Liver (tissue), 8 donors: ENCODE measurements at regions not wholly inside any gene's neighbourhood (a gene's known extent, or its start where the extent isn't known, plus 50 kb on each side); places are given as distances from the start of the nearest gene placed in this dataset.

Source experiments
- DNase-seq: peaks from one replicate; pipeline ENCODE4 v3.0.0-alpha.2; 2017; ENCODE audit warnings: low spot score
- H3K27ac ChIP-seq, 2 donors: one replicate each; pipeline ENCODE4 v1.7.0; 2013; ENCODE audit warnings: inconsistent platforms in 2 of 2, low read length in 2 of 2, control low read depth in 1 of 2, low read depth in 1 of 2, mild to moderate bottlenecking in 1 of 2
- H3K27me3 ChIP-seq, 4 donors: one replicate each; pipeline versions ENCODE4 v1.6.1 to v1.7.0; 2013; ENCODE audit warnings: low read length in 3 of 4, inconsistent platforms in 1 of 4, mild to moderate bottlenecking in 1 of 4, moderate library complexity in 1 of 4; ENCODE audit not compliant: control insufficient read depth in 4 of 4, insufficient read depth in 4 of 4
- H3K36me3 ChIP-seq, 4 donors: one replicate each; pipeline versions ENCODE4 v1.6.1 to v1.7.0; 2013; ENCODE audit warnings: low read length in 3 of 4, mild to moderate bottlenecking in 3 of 4, low read depth in 1 of 4, moderate library complexity in 1 of 4; ENCODE audit not compliant: control insufficient read depth in 4 of 4, insufficient read depth in 3 of 4
- H3K4me1 ChIP-seq, 4 donors: one replicate each; pipeline versions ENCODE4 v1.6.1 to v1.7.0; 2013; ENCODE audit warnings: low read length in 3 of 4, mild to moderate bottlenecking in 3 of 4, moderate library complexity in 1 of 4; ENCODE audit not compliant: control insufficient read depth in 4 of 4, insufficient read depth in 4 of 4
- H3K4me3 ChIP-seq, 3 donors: one replicate each; pipeline versions ENCODE4 v1.6.1 to v1.7.0; 2013; ENCODE audit warnings: low read length in 3 of 3, control low read depth in 1 of 3, low read depth in 1 of 3, mild to moderate bottlenecking in 1 of 3
- H3K9ac ChIP-seq, 2 donors: one replicate each; pipeline ENCODE4 v1.7.0; 2013; ENCODE audit warnings: low read length in 2 of 2, mild to moderate bottlenecking in 2 of 2, moderate library complexity in 2 of 2, control low read depth in 1 of 2, low read depth in 1 of 2
- H3K9me3 ChIP-seq, 4 donors: one replicate each; pipeline versions ENCODE4 v1.6.1 to v1.7.0; 2013; ENCODE audit warnings: low read length in 3 of 4; ENCODE audit not compliant: control insufficient read depth in 4 of 4
- EGR1 ChIP-seq, 2 donors: IDR thresholded peaks; 2 replicates each; pipeline ENCODE4 v1.6.1; 2016 to 2018; ENCODE audit warnings: antibody characterized with exemption in 2 of 2, low read depth in 2 of 2
- FOXA1 ChIP-seq: IDR thresholded peaks from 2 replicates; pipeline ENCODE4 v1.6.1; 2016; ENCODE audit warnings: antibody characterized with exemption
- FOXA2 ChIP-seq: IDR thresholded peaks from 2 replicates; pipeline ENCODE4 v1.6.1; 2016; ENCODE audit warnings: antibody characterized with exemption
- GABPA ChIP-seq, 2 donors: IDR thresholded peaks in 1 of 2; conservative IDR thresholded peaks in 1 of 2; 2 replicates each; pipeline ENCODE4 v1.6.1; 2016; ENCODE audit warnings: antibody characterized with exemption in 2 of 2, mild to moderate bottlenecking in 1 of 2, moderate library complexity in 1 of 2
- HNF4A ChIP-seq, 2 donors: conservative IDR thresholded peaks; 2 replicates each; pipeline ENCODE4 v1.6.1; 2016; ENCODE audit warnings: antibody characterized with exemption in 2 of 2, mild to moderate bottlenecking in 2 of 2
- HNF4G ChIP-seq: IDR thresholded peaks from 2 replicates; pipeline ENCODE4 v1.6.1; 2016; ENCODE audit warnings: antibody characterized with exemption
- JUND ChIP-seq, 2 donors: IDR thresholded peaks; 2 replicates each; pipeline ENCODE4 v1.6.1; 2016; ENCODE audit warnings: antibody characterized with exemption in 2 of 2
- NR2F2 ChIP-seq: IDR thresholded peaks from 2 replicates; pipeline ENCODE4 v1.6.1; 2016; ENCODE audit warnings: antibody characterized with exemption
- RAD21 ChIP-seq, 2 donors: IDR thresholded peaks; 2 replicates each; pipeline ENCODE4 v1.6.1; 2016; ENCODE audit warnings: antibody characterized with exemption in 2 of 2, mild to moderate bottlenecking in 2 of 2
- RXRA ChIP-seq, 2 donors: IDR thresholded peaks; 2 replicates each; pipeline ENCODE4 v1.6.1; 2017 to 2018; ENCODE audit warnings: antibody characterized with exemption in 2 of 2, mild to moderate bottlenecking in 1 of 2
- SP1 ChIP-seq: IDR thresholded peaks from 2 replicates; pipeline ENCODE4 v1.6.1; 2018; ENCODE audit warnings: antibody characterized with exemption, mild to moderate bottlenecking
- TAF1 ChIP-seq: conservative IDR thresholded peaks from 2 replicates; pipeline ENCODE4 v1.6.1; 2016; ENCODE audit warnings: antibody characterized with exemption, mild to moderate bottlenecking
- YY1 ChIP-seq: IDR thresholded peaks from 2 replicates; pipeline ENCODE4 v1.6.1; 2016; ENCODE audit warnings: antibody characterized with exemption, mild to moderate bottlenecking
- WGBS: extraction: QIAGEN DNeasy Blood & Tissue Kit; methylation state at CpG from one replicate; pipeline ENCODE4 v1.1.7; 2013; 5-methylcytosine and 5-hydroxymethylcytosine counted together
- TF ChIP-seq, protein P1 (sequence below): IDR thresholded peaks from 2 replicates; pipeline ENCODE4 v1.6.1; 2016; ENCODE audit warnings: antibody characterized with exemption
- TF ChIP-seq, protein P2 (sequence below): IDR thresholded peaks from 2 replicates; pipeline ENCODE4 v1.6.1; 2016; ENCODE audit warnings: antibody characterized with exemption
- TF ChIP-seq, protein P3 (sequence below): fragments of 150-350 bp; IDR thresholded peaks from 2 replicates; pipeline ENCODE4 v1.5.1; 2017; ENCODE audit warnings: improper control_type of control experiment, low read depth, low read length; ENCODE audit not compliant: missing input control
- TF ChIP-seq, protein P4 (sequence below): IDR thresholded peaks from 2 replicates; pipeline ENCODE4 v1.6.1; 2016; ENCODE audit warnings: antibody characterized with exemption
- TF ChIP-seq, protein P5 (sequence below): IDR thresholded peaks from 2 replicates; pipeline ENCODE4 v1.6.1; 2016; ENCODE audit warnings: antibody characterized with exemption, mild to moderate bottlenecking
- donor health status: healthy.
- donor health status: healthy.
- donor health status: healthy.
- donor health status: healthy.
- donor health status: healthy.

DNA sequence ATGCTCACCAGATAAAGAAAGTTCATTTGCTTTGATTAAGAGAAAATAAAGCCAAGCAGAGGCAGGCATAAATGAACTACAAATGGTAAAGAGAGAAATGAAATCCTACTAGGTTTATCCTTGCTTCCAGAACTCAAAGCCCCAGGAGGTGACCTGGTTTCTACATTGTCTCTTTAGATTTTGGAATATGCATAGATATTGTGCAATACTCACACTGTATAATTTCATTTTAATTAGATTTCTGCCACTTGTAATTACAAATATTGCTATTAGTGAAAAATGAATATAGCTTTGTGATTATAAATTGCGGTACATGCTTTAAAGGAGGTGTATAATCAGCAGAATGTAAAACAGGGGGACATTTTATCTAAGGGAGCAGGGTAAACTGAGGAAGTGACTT lies 76.9 kb upstream of the NRXN1 start:
- no peaks in the 10 kb centered on the region for H3K27me3 ChIP-seq
- TF ChIP-seq, protein P1, sequence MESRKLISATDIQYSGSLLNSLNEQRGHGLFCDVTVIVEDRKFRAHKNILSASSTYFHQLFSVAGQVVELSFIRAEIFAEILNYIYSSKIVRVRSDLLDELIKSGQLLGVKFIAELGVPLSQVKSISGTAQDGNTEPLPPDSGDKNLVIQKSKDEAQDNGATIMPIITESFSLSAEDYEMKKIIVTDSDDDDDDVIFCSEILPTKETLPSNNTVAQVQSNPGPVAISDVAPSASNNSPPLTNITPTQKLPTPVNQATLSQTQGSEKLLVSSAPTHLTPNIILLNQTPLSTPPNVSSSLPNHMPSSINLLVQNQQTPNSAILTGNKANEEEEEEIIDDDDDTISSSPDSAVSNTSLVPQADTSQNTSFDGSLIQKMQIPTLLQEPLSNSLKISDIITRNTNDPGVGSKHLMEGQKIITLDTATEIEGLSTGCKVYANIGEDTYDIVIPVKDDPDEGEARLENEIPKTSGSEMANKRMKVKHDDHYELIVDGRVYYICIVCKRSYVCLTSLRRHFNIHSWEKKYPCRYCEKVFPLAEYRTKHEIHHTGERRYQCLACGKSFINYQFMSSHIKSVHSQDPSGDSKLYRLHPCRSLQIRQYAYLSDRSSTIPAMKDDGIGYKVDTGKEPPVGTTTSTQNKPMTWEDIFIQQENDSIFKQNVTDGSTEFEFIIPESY = no peak
- no peak for TF ChIP-seq RXRA (IDR thresholded peaks at IDR 0.05)
- TF ChIP-seq JUND (IDR thresholded peaks at IDR 0.05) = no peak
- TF ChIP-seq, protein P2, sequence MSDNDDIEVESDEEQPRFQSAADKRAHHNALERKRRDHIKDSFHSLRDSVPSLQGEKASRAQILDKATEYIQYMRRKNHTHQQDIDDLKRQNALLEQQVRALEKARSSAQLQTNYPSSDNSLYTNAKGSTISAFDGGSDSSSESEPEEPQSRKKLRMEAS = no peak
- no peak for TF ChIP-seq GABPA (IDR thresholded peaks at IDR 0.05 in 1 of 2, conservative IDR thresholded peaks at IDR 0.05 in 1 of 2)
- TF ChIP-seq, protein P3, sequence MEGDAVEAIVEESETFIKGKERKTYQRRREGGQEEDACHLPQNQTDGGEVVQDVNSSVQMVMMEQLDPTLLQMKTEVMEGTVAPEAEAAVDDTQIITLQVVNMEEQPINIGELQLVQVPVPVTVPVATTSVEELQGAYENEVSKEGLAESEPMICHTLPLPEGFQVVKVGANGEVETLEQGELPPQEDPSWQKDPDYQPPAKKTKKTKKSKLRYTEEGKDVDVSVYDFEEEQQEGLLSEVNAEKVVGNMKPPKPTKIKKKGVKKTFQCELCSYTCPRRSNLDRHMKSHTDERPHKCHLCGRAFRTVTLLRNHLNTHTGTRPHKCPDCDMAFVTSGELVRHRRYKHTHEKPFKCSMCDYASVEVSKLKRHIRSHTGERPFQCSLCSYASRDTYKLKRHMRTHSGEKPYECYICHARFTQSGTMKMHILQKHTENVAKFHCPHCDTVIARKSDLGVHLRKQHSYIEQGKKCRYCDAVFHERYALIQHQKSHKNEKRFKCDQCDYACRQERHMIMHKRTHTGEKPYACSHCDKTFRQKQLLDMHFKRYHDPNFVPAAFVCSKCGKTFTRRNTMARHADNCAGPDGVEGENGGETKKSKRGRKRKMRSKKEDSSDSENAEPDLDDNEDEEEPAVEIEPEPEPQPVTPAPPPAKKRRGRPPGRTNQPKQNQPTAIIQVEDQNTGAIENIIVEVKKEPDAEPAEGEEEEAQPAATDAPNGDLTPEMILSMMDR = no peak
- TF ChIP-seq EGR1 (IDR thresholded peaks at IDR 0.05; ENCODE audit: low read depth in 2 of 2) = no peak
- TF ChIP-seq TAF1 = no peak
- TF ChIP-seq, protein P4, sequence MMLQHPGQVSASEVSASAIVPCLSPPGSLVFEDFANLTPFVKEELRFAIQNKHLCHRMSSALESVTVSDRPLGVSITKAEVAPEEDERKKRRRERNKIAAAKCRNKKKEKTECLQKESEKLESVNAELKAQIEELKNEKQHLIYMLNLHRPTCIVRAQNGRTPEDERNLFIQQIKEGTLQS = no peak
- no peak for TF ChIP-seq NR2F2
- TF ChIP-seq, protein P5, sequence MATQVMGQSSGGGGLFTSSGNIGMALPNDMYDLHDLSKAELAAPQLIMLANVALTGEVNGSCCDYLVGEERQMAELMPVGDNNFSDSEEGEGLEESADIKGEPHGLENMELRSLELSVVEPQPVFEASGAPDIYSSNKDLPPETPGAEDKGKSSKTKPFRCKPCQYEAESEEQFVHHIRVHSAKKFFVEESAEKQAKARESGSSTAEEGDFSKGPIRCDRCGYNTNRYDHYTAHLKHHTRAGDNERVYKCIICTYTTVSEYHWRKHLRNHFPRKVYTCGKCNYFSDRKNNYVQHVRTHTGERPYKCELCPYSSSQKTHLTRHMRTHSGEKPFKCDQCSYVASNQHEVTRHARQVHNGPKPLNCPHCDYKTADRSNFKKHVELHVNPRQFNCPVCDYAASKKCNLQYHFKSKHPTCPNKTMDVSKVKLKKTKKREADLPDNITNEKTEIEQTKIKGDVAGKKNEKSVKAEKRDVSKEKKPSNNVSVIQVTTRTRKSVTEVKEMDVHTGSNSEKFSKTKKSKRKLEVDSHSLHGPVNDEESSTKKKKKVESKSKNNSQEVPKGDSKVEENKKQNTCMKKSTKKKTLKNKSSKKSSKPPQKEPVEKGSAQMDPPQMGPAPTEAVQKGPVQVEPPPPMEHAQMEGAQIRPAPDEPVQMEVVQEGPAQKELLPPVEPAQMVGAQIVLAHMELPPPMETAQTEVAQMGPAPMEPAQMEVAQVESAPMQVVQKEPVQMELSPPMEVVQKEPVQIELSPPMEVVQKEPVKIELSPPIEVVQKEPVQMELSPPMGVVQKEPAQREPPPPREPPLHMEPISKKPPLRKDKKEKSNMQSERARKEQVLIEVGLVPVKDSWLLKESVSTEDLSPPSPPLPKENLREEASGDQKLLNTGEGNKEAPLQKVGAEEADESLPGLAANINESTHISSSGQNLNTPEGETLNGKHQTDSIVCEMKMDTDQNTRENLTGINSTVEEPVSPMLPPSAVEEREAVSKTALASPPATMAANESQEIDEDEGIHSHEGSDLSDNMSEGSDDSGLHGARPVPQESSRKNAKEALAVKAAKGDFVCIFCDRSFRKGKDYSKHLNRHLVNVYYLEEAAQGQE = no peak
- TF ChIP-seq HNF4G = no peak
- no peak for TF ChIP-seq YY1
- no peak for TF ChIP-seq FOXA1
- TF ChIP-seq FOXA2 = no peak
- no peak for TF ChIP-seq RAD21 (IDR thresholded peaks at IDR 0.05)
- no peak for TF ChIP-seq SP1
- no peak for TF ChIP-seq HNF4A (conservative IDR thresholded peaks at IDR 0.05)
- no peak overlapping the region for H3K27ac ChIP-seq
- H3K4me1 ChIP-seq = no peaks in the 10 kb centered on the region
- no peak overlapping the region for H3K4me3 ChIP-seq
- H3K36me3 ChIP-seq = no peaks in the 10 kb centered on the region
- 99% methylated on average over 1 of the region's 1 CpG for WGBS
- H3K9ac ChIP-seq = no peak overlapping the region
- no peak for DNase-seq
- H3K9me3 ChIP-seq = no peaks in the 10 kb centered on the region
